Skeletal muscle satellite cell (primary cell): ENCODE measurements at regions not wholly inside any gene's neighbourhood (a gene's known extent, or its start where the extent isn't known, plus 50 kb on each side); places are given as distances from the start of the nearest gene placed in this dataset.

Experiments
- H3K27me3 ChIP-seq: 2 replicates; pipeline ENCODE4 v1.7.0; 2013; ENCODE audit warnings: low read length; ENCODE audit not compliant: control insufficient read depth, insufficient read depth
- H3K36me3 ChIP-seq: 2 replicates; pipeline ENCODE4 v1.7.0; 2013; ENCODE audit warnings: mild to moderate bottlenecking, control low read depth, low read length; ENCODE audit not compliant: insufficient read depth
- H3K4me1 ChIP-seq: 2 replicates; pipeline ENCODE4 v1.7.0; 2013; ENCODE audit warnings: low read length; ENCODE audit not compliant: control insufficient read depth, insufficient read depth
- H3K4me2 ChIP-seq: 2 replicates; pipeline ENCODE4 v1.7.0; 2013; ENCODE audit warnings: mild to moderate bottlenecking, low read length
- H3K4me3 ChIP-seq: 2 replicates; pipeline ENCODE4 v1.7.0; 2013; ENCODE audit warnings: low read length
- H3K9ac ChIP-seq: 2 replicates; pipeline ENCODE4 v1.7.0; 2013; ENCODE audit warnings: mild to moderate bottlenecking, low read depth, low read length, moderate library complexity
- H3K9me3 ChIP-seq: replicated peaks from 2 replicates; pipeline ENCODE4 v1.7.0; 2013; ENCODE audit warnings: mild to moderate bottlenecking, control low read depth, low read length

- H3K36me3 ChIP-seq: no peaks in the 10 kb centered on the region
Observed at GRCh38 chr1:219498666-219499065, 114.2 kb downstream of the ZC3H11B start.

GRCh38 chr1:219495737-219496408, 117.0 kb downstream of the ZC3H11B start:
- no peaks in the 10 kb centered on the region for H3K4me1 ChIP-seq
- H3K4me3 ChIP-seq: no peak overlapping the region
- H3K9ac ChIP-seq: no peak overlapping the region
- H3K27me3 ChIP-seq: no peaks in the 10 kb centered on the region
- no peak overlapping the region for H3K4me2 ChIP-seq
- no peaks in the 10 kb centered on the region for H3K36me3 ChIP-seq
- H3K9me3 ChIP-seq: no peaks in the 10 kb centered on the region

More at GRCh38 chr1:219498666-219499065, 114.2 kb downstream of the ZC3H11B start:
- no peak overlapping the region for H3K4me2 ChIP-seq
- no peaks in the 10 kb centered on the region for H3K4me1 ChIP-seq
- no peaks in the 10 kb centered on the region for H3K27me3 ChIP-seq
- H3K4me3 ChIP-seq: no peak overlapping the region
- no peaks in the 10 kb centered on the region for H3K9me3 ChIP-seq
- no peak overlapping the region for H3K9ac ChIP-seq

- H3K4me2 ChIP-seq: no peak overlapping the region
- no peaks in the 10 kb centered on the region for H3K9me3 ChIP-seq
- H3K9ac ChIP-seq: no peak overlapping the region
- no peaks in the 10 kb centered on the region for H3K27me3 ChIP-seq
- H3K4me3 ChIP-seq: no peak overlapping the region
- no peaks in the 10 kb centered on the region for H3K36me3 ChIP-seq
- H3K4me1 ChIP-seq: no peaks in the 10 kb centered on the region
Observed at GRCh38 chr1:219492717-219493116, 120.2 kb downstream of the ZC3H11B start.

- no peaks in the 10 kb centered on the region for H3K27me3 ChIP-seq
Observed at GRCh38 chr1:219490566-219490965, 122.3 kb downstream of the ZC3H11B start.

GRCh38 chr1:219489636-219490035, 123.3 kb downstream of the ZC3H11B start:
- no peak overlapping the region for H3K4me3 ChIP-seq
- H3K9me3 ChIP-seq: no peaks in the 10 kb centered on the region
- no peak overlapping the region for H3K4me2 ChIP-seq
- H3K36me3 ChIP-seq: no peaks in the 10 kb centered on the region
- no peaks in the 10 kb centered on the region for H3K4me1 ChIP-seq
- no peaks in the 10 kb centered on the region for H3K27me3 ChIP-seq
- no peak overlapping the region for H3K9ac ChIP-seq

More at GRCh38 chr1:219490566-219490965, 122.3 kb downstream of the ZC3H11B start:
- Histone ChIP-seq H3K9me3 (no peaks in the 10 kb centered on the region), H3K9ac (no peak overlapping the region), H3K4me3 (no peak overlapping the region), H3K36me3 (no peaks in the 10 kb centered on the region), H3K4me2 (no peak overlapping the region), H3K4me1 (no peaks in the 10 kb centered on the region)

GRCh38 chr1:219488275-219488674, 124.6 kb downstream of the ZC3H11B start:
- Histone ChIP-seq H3K4me3 (no peak overlapping the region), H3K9me3 (no peaks in the 10 kb centered on the region), H3K9ac (no peak overlapping the region), H3K36me3 (no peaks in the 10 kb centered on the region), H3K27me3 (no peaks in the 10 kb centered on the region), H3K4me1 (no peaks in the 10 kb centered on the region), H3K4me2 (no peak overlapping the region)

- H3K36me3 ChIP-seq: no peaks in the 10 kb centered on the region
- no peak overlapping the region for H3K4me3 ChIP-seq
- H3K4me1 ChIP-seq: no peaks in the 10 kb centered on the region
- no peak overlapping the region for H3K9ac ChIP-seq
- no peak overlapping the region for H3K4me2 ChIP-seq
- no peaks in the 10 kb centered on the region for H3K27me3 ChIP-seq
- H3K9me3 ChIP-seq: no peaks in the 10 kb centered on the region
Observed at GRCh38 chr1:219483530-219483929, 129.4 kb downstream of the ZC3H11B start.

- H3K4me3 ChIP-seq: no peak overlapping the region
- H3K9ac ChIP-seq: no peak overlapping the region
- H3K4me2 ChIP-seq: no peak overlapping the region
- no peaks in the 10 kb centered on the region for H3K36me3 ChIP-seq
- no peaks in the 10 kb centered on the region for H3K4me1 ChIP-seq
- H3K27me3 ChIP-seq: peaks cover 8% of the 10 kb centered on the region
- H3K9me3 ChIP-seq: no peaks in the 10 kb centered on the region
Observed at GRCh38 chr1:219480011-219480410, 132.9 kb downstream of the ZC3H11B start.

GRCh38 chr1:219478811-219479210, 134.1 kb downstream of the ZC3H11B start:
- H3K4me1 ChIP-seq: no peaks in the 10 kb centered on the region
- H3K4me3 ChIP-seq: no peak overlapping the region
- H3K9ac ChIP-seq: no peak overlapping the region
- no peaks in the 10 kb centered on the region for H3K36me3 ChIP-seq
- no peak overlapping the region for H3K4me2 ChIP-seq
- peaks cover 8% of the 10 kb centered on the region for H3K27me3 ChIP-seq
- H3K9me3 ChIP-seq: no peaks in the 10 kb centered on the region

GRCh38 chr1:219477861-219478260, 135.0 kb downstream of the ZC3H11B start:
- Histone ChIP-seq H3K9ac (no peak overlapping the region), H3K27me3 (peaks cover 8% of the 10 kb centered on the region), H3K9me3 (no peaks in the 10 kb centered on the region), H3K4me1 (no peaks in the 10 kb centered on the region), H3K4me3 (no peak overlapping the region), H3K4me2 (no peak overlapping the region), H3K36me3 (no peaks in the 10 kb centered on the region)

- Histone ChIP-seq H3K4me1 (no peaks in the 10 kb centered on the region), H3K4me3 (no peak overlapping the region), H3K36me3 (no peaks in the 10 kb centered on the region), H3K4me2 (no peak overlapping the region), H3K9me3 (no peaks in the 10 kb centered on the region), H3K9ac (no peak overlapping the region), H3K27me3 (peaks cover 8% of the 10 kb centered on the region)
Observed at GRCh38 chr1:219476716-219477115, 136.2 kb downstream of the ZC3H11B start.

GRCh38 chr1:219476116-219476515, 136.8 kb downstream of the ZC3H11B start:
- Histone ChIP-seq H3K27me3 (peaks cover 8% of the 10 kb centered on the region), H3K36me3 (no peaks in the 10 kb centered on the region), H3K4me1 (no peaks in the 10 kb centered on the region), H3K9ac (no peak overlapping the region), H3K9me3 (no peaks in the 10 kb centered on the region), H3K4me3 (no peak overlapping the region), H3K4me2 (no peak overlapping the region)
